Mononuclear cell (primary cell): ENCODE measurements at regions not wholly inside any gene's neighbourhood (a gene's known extent, or its start where the extent isn't known, plus 50 kb on each side); places are given as distances from the start of the nearest gene placed in this dataset.
"Not testable (repeated sequence)": the region's sequence is repeated elsewhere in the genome, so short reads cannot be mapped to it uniquely, and the experiment has no call there.

Experiments
- H3K27me3 ChIP-seq: 2 replicates; pipeline ENCODE4 v1.6.0; 2011; ENCODE audit warnings: low read length, control low read depth; ENCODE audit not compliant: insufficient read depth
- H3K4me1 ChIP-seq: 2 replicates; pipeline ENCODE4 v1.5.1; 2011; ENCODE audit warnings: mild to moderate bottlenecking, low read length, control low read depth; ENCODE audit not compliant: insufficient read depth
- H3K4me3 ChIP-seq: 2 replicates; pipeline ENCODE4 v1.5.1; 2011; ENCODE audit warnings: mild to moderate bottlenecking, low read length, moderate library complexity
- H3K9me3 ChIP-seq: 2 replicates; pipeline ENCODE4 v1.5.1; 2011; ENCODE audit warnings: low read depth, mild to moderate bottlenecking, control low read depth, low read length

- H3K9me3 ChIP-seq, result no peaks in the 10 kb centered on the region
- H3K4me3 ChIP-seq, result no peak overlapping the region
- H3K27me3 ChIP-seq, result no peaks in the 10 kb centered on the region
- H3K4me1 ChIP-seq, result peaks cover 9% of the 10 kb centered on the region
Measured at GRCh38 chr6:15145821-15146220, 100.0 kb upstream of the JARID2 start.

GRCh38 chr6:15147827-15148226, 98.0 kb upstream of the JARID2 start:
- H3K9me3 ChIP-seq, result no peaks in the 10 kb centered on the region
- H3K27me3 ChIP-seq, result no peaks in the 10 kb centered on the region
- H3K4me1 ChIP-seq, result peaks cover 22% of the 10 kb centered on the region
- no peak overlapping the region for H3K4me3 ChIP-seq

DNA sequence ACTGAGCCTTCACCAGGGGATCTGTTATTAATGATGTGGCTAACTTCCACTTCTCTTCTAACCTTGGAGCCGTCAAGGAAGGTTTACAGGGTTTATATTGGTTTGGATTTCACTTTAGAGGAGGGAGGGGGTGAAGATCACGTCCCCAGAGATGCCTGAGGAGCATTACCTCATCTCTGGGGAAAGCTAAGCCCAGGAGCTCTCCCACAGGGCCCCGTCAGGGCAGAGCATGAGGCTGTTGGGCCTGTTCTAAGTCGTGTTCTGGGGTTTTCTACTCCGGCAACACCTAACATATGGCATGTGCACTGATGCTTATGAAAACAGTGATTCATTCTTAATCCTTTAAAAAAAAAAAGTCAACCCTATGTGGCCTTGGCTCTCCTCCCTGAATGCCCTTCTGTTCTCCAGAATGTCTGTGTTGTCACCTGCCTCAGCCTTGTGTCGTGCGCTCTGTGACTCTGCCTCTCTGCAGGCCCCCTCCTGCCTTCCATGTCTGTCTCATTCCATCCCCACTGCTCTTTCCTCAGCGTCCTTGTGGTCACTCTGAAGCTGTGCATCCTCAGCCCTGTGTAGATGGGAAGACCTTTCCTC, 97.4 kb upstream of the JARID2 start:
- H3K4me3 ChIP-seq, result no peak overlapping the region
- no peaks in the 10 kb centered on the region for H3K27me3 ChIP-seq
- no peaks in the 10 kb centered on the region for H3K9me3 ChIP-seq
- H3K4me1 ChIP-seq, result peaks cover 22% of the 10 kb centered on the region

GRCh38 chr6:15150207-15150606, 95.7 kb upstream of the JARID2 start:
- H3K9me3 ChIP-seq, result no peaks in the 10 kb centered on the region
- H3K27me3 ChIP-seq, result no peaks in the 10 kb centered on the region
- H3K4me3 ChIP-seq, result no peak overlapping the region
- H3K4me1 ChIP-seq, result peaks cover 22% of the 10 kb centered on the region

DNA sequence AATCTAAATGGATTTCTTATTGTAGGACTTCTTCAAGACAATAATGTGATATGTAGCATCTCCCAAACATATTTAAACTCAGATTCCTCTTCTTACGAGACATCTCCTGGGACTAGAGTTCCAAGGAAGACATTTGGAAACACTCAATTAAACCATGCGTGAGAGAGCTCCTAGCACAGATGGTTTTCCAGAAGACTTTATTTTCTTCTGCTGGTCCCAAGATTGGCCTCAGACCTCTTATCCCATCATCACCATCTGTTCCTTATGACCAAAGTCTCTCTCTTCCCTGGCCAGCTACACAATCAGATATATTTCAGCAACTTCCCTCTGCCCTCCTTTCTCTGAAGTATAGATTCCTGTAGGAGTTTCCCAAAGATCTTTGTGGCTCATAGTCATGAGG, 93.2 kb upstream of the JARID2 start:
- Histone ChIP-seq H3K27me3 (no peaks in the 10 kb centered on the region), H3K4me3 (no peak overlapping the region), H3K4me1 (peaks cover 22% of the 10 kb centered on the region), H3K9me3 (no peaks in the 10 kb centered on the region)

GRCh38 chr6:15153191-15153590, 92.7 kb upstream of the JARID2 start:
- no peaks in the 10 kb centered on the region for H3K27me3 ChIP-seq
- H3K9me3 ChIP-seq, result no peaks in the 10 kb centered on the region

DNA sequence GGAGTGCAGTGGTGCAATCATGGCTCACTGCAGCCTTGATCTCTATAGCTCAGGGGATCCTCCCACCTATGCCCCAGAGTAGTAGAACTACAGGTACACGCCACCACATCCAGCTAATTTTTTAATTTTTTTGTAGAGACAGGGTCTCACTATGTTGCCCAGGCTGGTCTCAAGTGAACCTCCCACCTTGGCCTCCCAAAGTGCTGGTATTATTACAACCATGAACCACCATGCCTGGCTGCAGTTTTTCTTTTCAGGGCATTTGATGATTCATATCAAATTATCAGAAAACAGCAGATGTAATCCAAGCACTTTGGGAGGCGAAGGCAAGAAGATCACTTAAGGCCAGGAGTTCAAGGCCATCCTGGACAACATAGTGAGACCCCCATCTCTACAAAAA, 88.4 kb upstream of the JARID2 start:
- no peaks in the 10 kb centered on the region for H3K27me3 ChIP-seq
- no peaks in the 10 kb centered on the region for H3K4me1 ChIP-seq
- H3K9me3 ChIP-seq, result no peaks in the 10 kb centered on the region
- H3K4me3 ChIP-seq, result no peak overlapping the region

More at GRCh38 chr6:15153191-15153590, 92.7 kb upstream of the JARID2 start:
- H3K4me1 ChIP-seq, result peaks cover 22% of the 10 kb centered on the region
- H3K4me3 ChIP-seq, result no peak overlapping the region

DNA sequence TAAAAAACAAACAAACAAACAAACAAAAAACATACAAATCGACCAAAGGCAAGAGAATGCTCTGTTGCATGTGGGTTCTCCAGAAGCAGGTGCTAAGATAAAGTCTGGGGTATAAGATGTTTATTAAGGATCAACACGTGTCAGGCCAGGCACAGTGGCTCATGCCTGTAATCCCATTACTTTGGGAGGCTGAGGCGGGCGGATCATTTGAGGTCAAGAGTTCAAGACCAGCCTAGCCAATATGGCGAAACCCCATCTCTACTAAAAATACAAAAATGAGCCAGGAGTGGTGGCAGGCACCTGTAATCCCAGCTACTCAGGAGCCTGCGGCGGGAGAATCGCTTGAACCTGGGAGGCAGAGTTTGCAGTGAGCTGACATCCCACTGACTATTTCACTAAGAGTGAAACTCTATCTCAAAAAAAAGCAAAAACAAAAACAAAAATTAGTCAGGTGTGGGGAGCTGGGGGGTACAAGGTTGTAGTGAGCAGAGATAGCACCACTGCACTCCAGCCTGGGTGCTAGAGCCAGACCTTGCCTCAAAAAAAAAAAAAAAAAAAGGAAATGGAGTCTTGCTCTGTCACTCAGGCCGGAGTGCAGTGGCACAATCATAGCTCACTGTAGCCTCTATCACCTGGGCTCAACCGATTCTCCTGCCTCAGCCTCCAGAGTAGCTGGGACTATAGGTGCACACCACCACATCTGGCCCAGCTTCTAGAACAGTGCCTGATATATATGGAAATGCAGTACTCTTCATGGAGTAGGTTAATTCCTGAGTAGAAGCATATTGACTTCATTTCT, 86.8 kb upstream of the JARID2 start:
- H3K4me1 ChIP-seq, result no peaks in the 10 kb centered on the region
- no peaks in the 10 kb centered on the region for H3K9me3 ChIP-seq

DNA sequence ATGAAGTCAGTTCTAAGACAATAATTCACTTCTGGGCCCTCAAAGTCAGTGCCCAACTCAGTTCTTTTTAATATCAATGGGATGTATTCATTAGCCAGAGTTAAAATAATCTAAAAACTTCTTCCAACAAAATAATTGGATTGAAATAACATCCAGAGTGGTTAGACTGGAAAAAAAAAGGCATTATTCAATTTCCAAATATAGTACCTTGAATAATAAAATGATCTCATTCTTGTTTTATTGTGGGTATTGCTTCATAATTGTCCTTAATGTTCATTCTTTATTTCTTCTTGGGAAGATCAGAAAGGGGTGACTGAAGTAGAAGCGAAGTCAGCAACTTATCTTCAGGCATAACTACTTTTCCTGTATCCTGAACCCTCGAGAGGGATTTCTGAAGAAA, 85.1 kb upstream of the JARID2 start:
- no peaks in the 10 kb centered on the region for H3K27me3 ChIP-seq
- H3K4me1 ChIP-seq, result no peaks in the 10 kb centered on the region
- H3K4me3 ChIP-seq, result no peak overlapping the region

More for the DNA sequence above, 86.8 kb upstream of the JARID2 start:
- no peaks in the 10 kb centered on the region for H3K27me3 ChIP-seq
- no peak overlapping the region for H3K4me3 ChIP-seq

GRCh38 chr6:15164855-15165254, 81.0 kb upstream of the JARID2 start:
- H3K9me3 ChIP-seq, H3K27me3 ChIP-seq, H3K4me1 ChIP-seq, H3K4me3 ChIP-seq: not testable (repeated sequence)

More for the DNA sequence above, 85.1 kb upstream of the JARID2 start:
- H3K9me3 ChIP-seq, result no peaks in the 10 kb centered on the region

DNA sequence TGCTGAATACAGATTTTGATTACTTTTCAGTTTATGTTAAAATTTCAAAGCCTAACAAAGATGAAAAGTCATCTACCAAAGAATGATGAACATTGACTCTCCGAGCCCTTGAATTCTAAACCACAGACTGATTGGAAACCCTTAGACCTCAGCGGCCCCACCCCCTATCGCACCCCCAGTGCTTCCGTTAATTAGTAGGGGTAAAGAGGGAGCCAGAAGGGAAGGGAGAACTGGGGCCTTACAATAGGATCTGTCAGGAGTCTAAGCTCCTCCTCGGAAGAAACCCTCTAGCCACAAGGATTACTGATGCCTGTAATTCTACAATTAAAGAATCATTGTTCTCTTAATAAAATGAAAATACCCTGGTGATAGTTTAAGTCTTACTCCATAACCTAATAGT, 79.7 kb upstream of the JARID2 start:
- Histone ChIP-seq H3K4me3 (no peak overlapping the region), H3K27me3 (no peaks in the 10 kb centered on the region), H3K4me1 (peaks cover 5% of the 10 kb centered on the region), H3K9me3 (no peaks in the 10 kb centered on the region)

GRCh38 chr6:15170126-15170525, 75.7 kb upstream of the JARID2 start:
- H3K4me1 ChIP-seq, result peaks cover 5% of the 10 kb centered on the region
- H3K4me3 ChIP-seq, result no peak overlapping the region
- no peaks in the 10 kb centered on the region for H3K27me3 ChIP-seq
- no peaks in the 10 kb centered on the region for H3K9me3 ChIP-seq

DNA sequence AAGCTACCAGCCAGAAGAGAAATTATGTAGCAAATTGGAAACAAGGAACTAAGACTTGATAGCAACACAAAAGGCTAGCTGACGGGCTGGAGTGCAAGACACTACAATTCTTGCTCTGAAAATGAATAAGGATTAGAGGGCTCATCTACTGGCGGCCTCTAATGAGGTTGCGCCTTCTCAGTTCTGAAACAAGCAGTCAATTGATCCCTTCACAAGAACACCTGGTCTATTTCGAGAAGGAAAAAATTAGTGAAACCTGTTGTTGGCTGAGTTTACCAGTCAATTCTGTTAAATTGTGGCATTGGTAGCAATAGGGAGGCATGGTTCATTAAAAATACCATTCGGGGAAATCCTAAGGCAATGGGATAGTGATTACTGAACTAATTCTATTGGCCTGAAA, 74.8 kb upstream of the JARID2 start:
- Histone ChIP-seq H3K9me3 (no peaks in the 10 kb centered on the region), H3K4me1 (peaks cover 5% of the 10 kb centered on the region), H3K4me3 (no peak overlapping the region), H3K27me3 (no peaks in the 10 kb centered on the region)

- no peaks in the 10 kb centered on the region for H3K4me1 ChIP-seq
- no peaks in the 10 kb centered on the region for H3K27me3 ChIP-seq
- no peaks in the 10 kb centered on the region for H3K9me3 ChIP-seq
- H3K4me3 ChIP-seq, result no peak overlapping the region
Measured at GRCh38 chr6:15176816-15177370, 69.0 kb upstream of the JARID2 start.

DNA sequence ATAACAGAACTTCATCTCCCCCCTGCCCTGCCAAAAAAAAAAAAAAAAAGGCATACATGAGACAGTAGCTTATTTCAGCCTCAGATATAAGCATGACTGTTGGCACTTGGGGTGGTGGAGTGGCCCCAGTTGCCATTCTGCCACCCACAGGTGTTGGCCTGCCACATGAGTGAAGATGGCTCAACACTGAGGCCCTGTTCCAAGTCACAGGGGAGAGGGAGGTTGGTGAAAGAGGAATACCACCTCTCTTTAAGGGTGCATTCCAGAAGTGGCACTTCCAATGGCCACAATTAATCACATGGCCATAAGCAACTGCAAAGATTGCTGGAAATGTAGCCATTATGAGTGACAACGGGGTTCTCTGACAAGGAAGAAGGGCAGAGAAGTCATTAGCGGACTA, 61.9 kb upstream of the JARID2 start:
- Histone ChIP-seq H3K27me3 (no peaks in the 10 kb centered on the region), H3K4me1 (peaks cover 4% of the 10 kb centered on the region), H3K4me3 (no peak overlapping the region), H3K9me3 (no peaks in the 10 kb centered on the region)

DNA sequence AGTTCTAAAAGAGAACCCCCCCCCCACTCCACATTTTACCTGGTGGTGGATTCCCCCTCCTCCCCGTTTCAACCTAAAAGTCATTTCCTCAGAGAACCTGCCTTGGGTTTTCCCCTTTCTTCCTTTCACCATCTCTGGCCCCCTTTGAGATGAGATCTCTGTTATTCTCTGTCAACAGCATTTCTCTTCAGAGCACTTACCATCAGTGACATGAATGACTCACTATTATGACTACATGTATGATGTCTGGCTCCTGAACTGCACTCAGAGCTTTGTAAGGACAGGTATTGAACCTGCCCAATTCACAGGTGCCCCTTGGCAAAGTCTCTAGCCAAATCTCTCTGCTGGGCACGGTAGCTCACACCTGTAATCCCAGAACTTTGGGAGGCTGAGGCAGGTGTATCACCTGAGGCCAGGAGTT, 61.4 kb upstream of the JARID2 start:
- Histone ChIP-seq H3K27me3 (no peaks in the 10 kb centered on the region), H3K9me3 (no peaks in the 10 kb centered on the region), H3K4me3 (no peak overlapping the region), H3K4me1 (peaks cover 4% of the 10 kb centered on the region)
